Activated T-helper 17 cell treated with anti-CD3 and anti-CD28 coated beads, Interleukin-2, amount 50 U/mL, for 72 hours (primary cell): ENCODE measurements at regions not wholly inside any gene's neighbourhood (a gene's known extent, or its start where the extent isn't known, plus 50 kb on each side); places are given as distances from the start of the nearest gene placed in this dataset.

Experiments used
- ATAC-seq: fragments of 150-1000 bp; cut with Tn5 transposase; replicated peaks from 2 replicates; pipeline ENCODE4 v1.10.0; 2021; ENCODE audit warnings: mild to moderate bottlenecking, moderate library complexity
- H3K27ac Mint-ChIP-seq: one replicate; pipeline ENCODE4 v1.8.0; 2022; ENCODE audit warnings: mixed read lengths
- H3K27me3 Mint-ChIP-seq: one replicate; pipeline ENCODE4 v1.8.0; 2022; ENCODE audit warnings: mixed read lengths
- H3K36me3 Mint-ChIP-seq: one replicate; pipeline ENCODE4 v1.8.0; 2022; ENCODE audit warnings: low read depth, mild to moderate bottlenecking, mixed read lengths
- H3K4me1 Mint-ChIP-seq: one replicate; pipeline ENCODE4 v1.8.0; 2022; ENCODE audit warnings: mixed read lengths
- H3K4me3 Mint-ChIP-seq: one replicate; pipeline ENCODE4 v1.8.0; 2022; ENCODE audit warnings: mild to moderate bottlenecking, mixed read lengths
- H3K9me3 Mint-ChIP-seq: one replicate; pipeline ENCODE4 v1.8.0; 2022; ENCODE audit warnings: mixed read lengths

DNA sequence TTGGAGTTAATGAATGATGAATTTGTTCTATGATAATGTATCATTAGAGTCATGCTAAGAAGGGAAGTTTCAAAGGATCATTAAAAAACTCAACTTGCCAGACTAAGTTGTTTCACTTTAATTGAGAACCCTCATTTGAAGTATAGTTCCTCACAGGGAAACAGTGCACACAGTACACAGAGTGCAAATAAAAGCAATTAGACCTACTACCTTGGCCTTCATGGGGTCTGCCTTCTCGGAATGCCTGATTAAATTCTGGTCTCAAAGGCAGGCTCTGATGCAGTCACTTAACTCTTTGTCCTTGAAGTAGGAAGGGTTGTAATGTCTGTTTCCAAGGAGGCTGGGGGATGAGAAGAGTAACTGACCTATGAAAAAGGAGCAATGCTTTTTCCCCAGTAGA, 457.3 kb downstream of the TBC1D32 start:
- Mint-ChIP-seq H3K36me3 (no peaks in the 10 kb centered on the region), H3K4me3 (no peak overlapping the region), H3K27me3 (no peaks in the 10 kb centered on the region), H3K9me3 (no peaks in the 10 kb centered on the region), H3K4me1 (no peaks in the 10 kb centered on the region), H3K27ac (no peak overlapping the region)
- ATAC-seq, result no peak

DNA sequence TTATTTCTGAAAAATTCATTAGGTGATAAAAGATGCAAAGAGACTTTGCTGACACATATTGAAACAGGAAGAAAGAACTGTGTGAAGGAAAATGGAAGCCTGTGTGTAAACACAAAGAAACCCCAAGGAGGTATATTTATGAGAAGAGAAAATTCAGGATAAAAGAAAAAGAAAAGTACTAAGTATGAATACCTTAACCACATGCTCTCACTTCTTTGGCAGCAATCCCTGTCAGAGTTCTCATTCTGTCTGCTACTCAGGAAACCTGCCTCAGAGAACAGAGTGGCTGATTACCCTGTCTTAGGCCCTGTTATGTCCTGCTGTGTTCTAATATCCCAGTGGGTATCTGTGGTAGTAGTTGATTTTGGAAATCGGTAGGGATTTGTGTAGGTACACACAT, 457.9 kb downstream of the TBC1D32 start:
- H3K9me3 Mint-ChIP-seq, result no peaks in the 10 kb centered on the region
- H3K4me1 Mint-ChIP-seq, result no peaks in the 10 kb centered on the region
- H3K4me3 Mint-ChIP-seq, result no peak overlapping the region
- no peaks in the 10 kb centered on the region for H3K36me3 Mint-ChIP-seq
- ATAC-seq, result no peak
- no peak overlapping the region for H3K27ac Mint-ChIP-seq
- no peaks in the 10 kb centered on the region for H3K27me3 Mint-ChIP-seq

DNA sequence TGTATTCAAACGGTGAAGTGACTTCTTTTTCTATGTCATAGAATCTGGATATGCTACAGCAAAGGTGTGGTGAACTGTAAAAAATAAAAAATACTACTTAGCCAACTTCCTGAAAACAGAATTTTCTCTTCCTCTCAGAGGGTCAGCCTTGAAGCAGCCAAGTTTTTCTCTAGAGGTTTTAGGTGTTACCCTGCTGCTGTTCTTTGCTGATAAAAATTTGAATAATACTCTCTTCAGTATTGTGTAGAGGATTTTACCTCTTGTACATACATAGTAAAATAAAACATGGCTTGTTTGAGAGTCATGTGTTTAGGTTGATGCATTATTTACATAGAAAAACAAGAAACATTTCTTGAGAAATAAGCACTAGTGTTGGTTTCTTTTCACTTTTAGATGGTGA, 458.4 kb downstream of the TBC1D32 start:
- no peaks in the 10 kb centered on the region for H3K9me3 Mint-ChIP-seq
- H3K27ac Mint-ChIP-seq, result no peak overlapping the region

DNA sequence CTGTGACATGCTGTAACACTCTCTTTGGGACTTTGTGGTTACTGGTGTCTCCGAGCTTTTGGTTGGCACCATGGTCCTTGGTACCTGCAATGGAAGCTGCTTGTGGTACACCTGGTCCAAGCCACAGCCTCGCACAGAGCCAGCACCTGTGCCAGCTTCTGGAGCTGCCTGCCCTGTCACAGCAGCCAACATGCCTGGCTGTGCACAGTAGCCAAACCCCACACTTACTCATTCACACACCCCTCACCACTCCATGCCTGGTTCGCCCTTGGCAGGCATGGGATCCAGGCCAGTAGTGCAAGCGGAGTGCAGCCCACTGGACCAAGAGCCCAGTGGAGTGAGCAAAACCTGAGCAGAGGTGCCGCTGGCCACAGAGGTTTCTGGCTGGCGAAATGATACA, 459.9 kb downstream of the TBC1D32 start:
- Mint-ChIP-seq H3K27me3 (no peaks in the 10 kb centered on the region), H3K9me3 (no peaks in the 10 kb centered on the region), H3K4me1 (no peaks in the 10 kb centered on the region), H3K4me3 (no peak overlapping the region), H3K36me3 (no peaks in the 10 kb centered on the region), H3K27ac (no peak overlapping the region)
- no peak for ATAC-seq

More for the DNA sequence above, 458.4 kb downstream of the TBC1D32 start:
- no peaks in the 10 kb centered on the region for H3K27me3 Mint-ChIP-seq
- H3K4me1 Mint-ChIP-seq, result no peaks in the 10 kb centered on the region
- no peaks in the 10 kb centered on the region for H3K36me3 Mint-ChIP-seq
- no peak for ATAC-seq
- H3K4me3 Mint-ChIP-seq, result no peak overlapping the region

DNA sequence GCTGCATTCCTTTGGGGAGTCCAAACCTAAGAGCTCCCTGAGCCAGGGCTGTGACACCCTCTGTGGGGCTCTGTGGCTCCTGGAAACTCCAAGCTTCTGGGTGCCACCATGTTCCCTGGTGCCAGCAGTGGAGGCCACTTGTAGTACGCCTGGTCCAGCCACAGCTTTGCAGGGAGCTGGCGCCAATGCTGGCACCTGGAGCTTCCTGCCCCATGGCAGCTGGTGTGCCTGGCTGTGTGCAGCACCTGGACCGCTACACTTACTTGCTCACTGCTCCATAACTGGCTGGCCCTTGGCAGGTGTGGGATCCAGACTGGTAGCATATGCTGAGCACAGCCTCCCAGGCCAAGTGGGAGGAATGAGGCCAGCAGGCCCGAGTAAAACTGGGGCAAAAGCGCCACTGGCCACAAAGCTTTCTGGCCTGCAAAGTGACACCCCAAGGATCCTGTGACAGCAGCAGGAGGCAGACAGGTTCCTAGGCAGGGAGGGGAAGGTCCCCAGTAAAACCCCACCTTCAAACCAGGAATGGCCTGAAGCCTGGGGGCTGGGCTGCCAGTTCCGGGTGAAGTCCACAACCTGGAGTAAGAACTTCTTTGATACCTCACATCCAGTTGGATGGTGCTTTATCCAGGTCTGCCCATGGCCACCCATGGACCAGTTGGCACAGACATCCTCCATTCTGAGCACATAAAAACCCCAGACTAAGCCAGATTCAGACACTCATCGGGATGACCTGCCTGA, 461.0 kb downstream of the TBC1D32 start:
- no peak overlapping the region for H3K27ac Mint-ChIP-seq
- no peaks in the 10 kb centered on the region for H3K36me3 Mint-ChIP-seq
- H3K27me3 Mint-ChIP-seq, result no peaks in the 10 kb centered on the region
- H3K4me1 Mint-ChIP-seq, result no peaks in the 10 kb centered on the region
- no peak overlapping the region for H3K4me3 Mint-ChIP-seq
- no peaks in the 10 kb centered on the region for H3K9me3 Mint-ChIP-seq
- ATAC-seq, result no peak

DNA sequence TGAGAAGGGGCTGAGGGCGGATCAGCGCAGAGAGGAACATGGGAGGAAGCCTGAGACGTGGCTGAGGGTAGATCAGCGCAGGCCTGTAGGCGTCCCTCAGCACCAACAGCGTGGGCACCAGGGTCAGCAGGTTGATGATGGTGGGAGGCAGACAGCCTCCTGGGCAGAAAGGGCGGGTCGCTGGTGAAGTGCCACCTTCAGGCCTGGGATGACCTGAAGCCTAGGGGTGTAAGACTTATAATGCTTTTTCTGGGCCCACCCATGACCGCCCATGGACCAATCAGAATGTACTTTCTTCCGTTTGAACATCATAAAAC, 462.1 kb downstream of the TBC1D32 start:
- H3K9me3 Mint-ChIP-seq, result no peaks in the 10 kb centered on the region
- no peak overlapping the region for H3K27ac Mint-ChIP-seq
- H3K4me1 Mint-ChIP-seq, result no peaks in the 10 kb centered on the region
- ATAC-seq, result no peak
- no peaks in the 10 kb centered on the region for H3K27me3 Mint-ChIP-seq
- no peak overlapping the region for H3K4me3 Mint-ChIP-seq
- H3K36me3 Mint-ChIP-seq, result no peaks in the 10 kb centered on the region

DNA sequence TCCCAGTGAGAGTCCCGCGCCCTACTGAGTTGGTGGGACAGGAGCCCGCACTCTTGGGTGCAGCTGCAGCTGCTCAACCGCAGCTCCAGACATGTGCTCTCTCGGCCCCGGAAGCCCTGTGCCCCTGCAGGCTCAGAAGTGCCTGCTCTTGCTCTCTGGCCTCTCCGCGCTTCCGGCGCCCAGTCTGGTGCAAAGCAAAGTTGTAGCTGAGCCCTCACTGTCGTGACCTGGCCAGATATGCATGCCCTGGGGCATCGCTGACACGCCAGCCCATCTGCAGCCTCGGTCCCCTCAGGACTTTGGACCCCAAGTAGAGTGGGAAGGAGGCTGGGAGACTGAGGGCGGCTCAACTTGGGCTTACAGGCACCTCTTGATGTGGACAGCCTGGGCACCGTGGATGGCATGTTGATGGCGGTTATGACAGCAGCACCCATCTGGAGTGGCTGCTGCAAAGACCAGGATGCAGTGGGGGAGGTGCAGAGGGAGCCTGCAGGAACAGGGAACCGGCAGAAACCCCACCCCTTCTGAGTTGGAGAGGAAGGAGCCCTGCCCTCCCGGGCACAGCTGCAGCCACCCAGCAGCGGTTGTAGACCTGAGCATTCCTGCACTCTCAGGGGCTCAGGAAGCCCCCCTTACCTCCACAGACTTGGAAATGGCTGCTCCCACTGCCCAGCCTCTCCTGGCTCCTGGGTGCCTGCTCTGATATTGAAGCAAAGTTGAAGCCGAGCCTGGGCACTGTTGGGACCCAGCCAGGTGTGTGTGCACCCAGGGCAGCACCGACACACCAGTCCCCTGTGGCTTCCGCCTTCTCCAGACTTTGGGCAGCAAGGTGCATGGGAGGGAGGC, 462.6 kb downstream of the TBC1D32 start:
- H3K9me3 Mint-ChIP-seq, result no peaks in the 10 kb centered on the region
- no peak overlapping the region for H3K4me3 Mint-ChIP-seq
- ATAC-seq, result no peak
- no peaks in the 10 kb centered on the region for H3K4me1 Mint-ChIP-seq
- no peaks in the 10 kb centered on the region for H3K27me3 Mint-ChIP-seq
- H3K36me3 Mint-ChIP-seq, result no peaks in the 10 kb centered on the region
- H3K27ac Mint-ChIP-seq, result no peak overlapping the region

DNA sequence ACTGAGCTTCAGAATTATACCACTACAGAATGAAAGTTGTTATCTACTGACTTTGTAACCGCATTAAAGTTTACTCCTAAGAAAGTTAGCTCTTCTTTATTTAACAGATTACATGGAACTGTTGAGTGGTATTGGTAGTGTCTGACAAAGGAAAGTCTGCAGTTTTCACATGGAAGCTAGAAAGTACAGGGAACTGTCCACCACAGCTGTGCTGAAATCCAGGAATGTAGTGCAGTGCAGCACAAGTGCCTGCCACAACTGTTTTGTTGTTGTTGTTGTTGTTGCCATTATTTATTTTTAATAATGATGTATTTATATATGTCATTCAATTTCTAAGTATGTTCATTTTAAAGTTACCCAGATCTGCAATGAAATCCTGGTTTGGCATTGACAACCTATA, 464.9 kb downstream of the TBC1D32 start:
- Mint-ChIP-seq H3K27me3 (no peaks in the 10 kb centered on the region), H3K4me3 (no peak overlapping the region), H3K4me1 (no peaks in the 10 kb centered on the region), H3K9me3 (no peaks in the 10 kb centered on the region), H3K36me3 (no peaks in the 10 kb centered on the region), H3K27ac (no peak overlapping the region)
- ATAC-seq, result no peak

DNA sequence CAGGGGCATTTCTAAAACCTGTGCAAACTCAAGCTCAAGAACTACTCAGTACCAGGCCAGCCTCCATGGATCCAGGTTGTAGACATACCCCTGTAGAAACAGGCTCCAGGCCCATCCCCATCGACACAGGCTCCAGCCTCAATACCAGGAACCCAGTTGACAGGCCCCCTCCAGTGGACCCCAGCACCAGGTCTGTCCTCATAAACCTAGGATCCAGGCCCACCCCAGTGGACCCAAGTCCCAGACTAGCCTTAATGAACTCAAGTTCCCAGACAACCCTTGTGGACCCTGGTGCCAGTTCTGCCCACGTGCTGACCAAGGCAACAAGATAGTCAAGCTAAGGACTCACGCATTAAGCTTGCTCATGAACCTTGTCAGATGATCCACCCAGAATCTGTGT, 476.9 kb downstream of the TBC1D32 start:
- Mint-ChIP-seq H3K27me3 (no peaks in the 10 kb centered on the region), H3K4me1 (no peaks in the 10 kb centered on the region), H3K27ac (no peak overlapping the region), H3K4me3 (no peak overlapping the region), H3K36me3 (no peaks in the 10 kb centered on the region), H3K9me3 (peaks cover 18% of the 10 kb centered on the region)
- ATAC-seq, result no peak

DNA sequence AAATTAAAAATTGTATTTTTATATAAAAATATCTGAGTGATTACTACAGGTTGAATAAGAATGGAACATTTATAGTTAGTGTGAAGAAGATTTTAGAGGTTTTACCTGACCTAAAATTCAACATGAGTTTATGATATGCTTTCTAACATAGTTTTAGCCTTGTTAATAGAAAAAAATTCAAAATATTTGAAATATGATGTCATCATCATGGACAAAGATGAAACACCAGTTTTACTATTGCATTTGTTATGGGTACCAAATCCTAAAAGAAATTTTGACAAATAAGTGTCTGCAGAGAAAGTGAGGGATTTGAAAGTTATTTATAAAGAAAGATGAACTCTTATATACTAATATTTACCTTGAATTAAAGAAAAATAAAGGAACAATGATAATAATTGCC, 479.7 kb downstream of the TBC1D32 start:
- H3K27me3 Mint-ChIP-seq, result no peaks in the 10 kb centered on the region
- peaks cover 10% of the 10 kb centered on the region for H3K9me3 Mint-ChIP-seq
- no peaks in the 10 kb centered on the region for H3K4me1 Mint-ChIP-seq
- no peak overlapping the region for H3K27ac Mint-ChIP-seq
- H3K36me3 Mint-ChIP-seq, result no peaks in the 10 kb centered on the region
- no peak for ATAC-seq
- no peak overlapping the region for H3K4me3 Mint-ChIP-seq

DNA sequence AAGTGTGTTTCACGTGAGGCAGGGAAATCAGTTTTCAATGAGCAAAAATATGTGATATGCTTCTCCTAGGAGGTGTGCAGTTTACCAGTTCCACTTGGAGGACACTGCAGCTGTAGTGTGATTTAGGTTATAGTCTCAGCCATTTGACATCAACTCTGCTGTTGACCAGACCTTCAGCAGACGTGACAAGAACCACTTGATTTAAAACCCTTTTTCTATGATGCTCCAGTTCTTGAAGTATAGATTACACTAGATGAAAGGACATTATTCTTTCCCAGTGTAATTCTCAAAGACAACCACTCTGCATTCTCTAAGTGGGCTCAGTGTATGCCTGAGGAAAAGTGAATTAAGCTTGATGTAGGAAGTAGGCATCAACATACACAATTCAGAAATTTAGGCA, 480.8 kb downstream of the TBC1D32 start:
- no peak overlapping the region for H3K4me3 Mint-ChIP-seq
- no peaks in the 10 kb centered on the region for H3K4me1 Mint-ChIP-seq
- H3K27me3 Mint-ChIP-seq, result no peaks in the 10 kb centered on the region
- H3K36me3 Mint-ChIP-seq, result no peaks in the 10 kb centered on the region
- no peak overlapping the region for H3K27ac Mint-ChIP-seq
- peaks cover 9% of the 10 kb centered on the region for H3K9me3 Mint-ChIP-seq
- no peak for ATAC-seq

DNA sequence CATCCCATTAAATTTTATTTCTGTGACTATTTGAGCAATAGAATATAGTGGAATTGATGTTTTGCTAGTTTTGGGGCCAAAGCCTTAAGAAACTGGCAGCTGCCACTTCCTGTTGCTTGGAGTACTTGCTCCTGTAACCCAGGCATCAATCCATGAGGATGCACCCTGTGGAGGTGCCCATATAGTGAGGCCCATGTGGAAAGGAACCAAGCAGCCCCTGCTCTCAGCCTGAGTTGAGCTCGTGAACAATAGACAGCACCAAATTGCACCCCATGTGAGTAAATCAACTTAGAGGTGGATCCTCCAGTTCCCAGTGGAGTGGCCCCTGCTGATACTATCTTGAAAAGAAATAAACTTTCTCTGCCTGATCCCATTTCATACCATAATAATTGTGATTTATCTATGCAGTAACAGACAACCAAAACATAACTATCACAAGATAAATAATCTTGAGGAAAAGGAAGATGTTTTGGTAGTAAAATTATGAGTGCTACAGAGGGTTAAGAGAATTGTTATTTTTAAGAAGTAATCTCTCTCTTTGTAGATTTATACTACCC, 481.9 kb downstream of the TBC1D32 start:
- no peaks in the 10 kb centered on the region for H3K9me3 Mint-ChIP-seq
- no peaks in the 10 kb centered on the region for H3K36me3 Mint-ChIP-seq
- ATAC-seq, result no peak
- H3K27ac Mint-ChIP-seq, result no peak overlapping the region
- H3K27me3 Mint-ChIP-seq, result no peaks in the 10 kb centered on the region
- no peak overlapping the region for H3K4me3 Mint-ChIP-seq
- H3K4me1 Mint-ChIP-seq, result no peaks in the 10 kb centered on the region

DNA sequence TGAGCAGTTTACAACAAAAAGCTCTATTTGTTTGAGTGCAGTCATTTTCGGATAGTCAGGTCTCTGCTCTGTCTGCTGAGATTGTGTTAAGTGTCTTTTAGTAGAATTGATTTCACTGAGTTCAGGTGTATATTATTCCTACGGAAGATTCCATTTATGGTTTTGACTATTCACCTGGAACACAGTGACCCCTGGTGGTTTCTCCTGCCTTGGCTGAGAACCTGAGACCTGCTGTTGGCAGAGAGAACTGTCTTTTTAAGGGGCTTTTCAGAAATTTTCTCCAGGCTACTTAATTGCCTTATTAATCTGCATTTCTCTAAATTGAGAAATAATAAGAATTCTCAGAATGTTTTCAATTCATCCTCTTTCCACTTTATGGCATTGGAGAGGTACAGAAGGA, 508.0 kb downstream of the TBC1D32 start:
- H3K27ac Mint-ChIP-seq, result no peak overlapping the region
- ATAC-seq, result no peak
- H3K36me3 Mint-ChIP-seq, result no peaks in the 10 kb centered on the region
- no peaks in the 10 kb centered on the region for H3K9me3 Mint-ChIP-seq
- no peaks in the 10 kb centered on the region for H3K27me3 Mint-ChIP-seq
- no peak overlapping the region for H3K4me3 Mint-ChIP-seq
- H3K4me1 Mint-ChIP-seq, result no peaks in the 10 kb centered on the region

DNA sequence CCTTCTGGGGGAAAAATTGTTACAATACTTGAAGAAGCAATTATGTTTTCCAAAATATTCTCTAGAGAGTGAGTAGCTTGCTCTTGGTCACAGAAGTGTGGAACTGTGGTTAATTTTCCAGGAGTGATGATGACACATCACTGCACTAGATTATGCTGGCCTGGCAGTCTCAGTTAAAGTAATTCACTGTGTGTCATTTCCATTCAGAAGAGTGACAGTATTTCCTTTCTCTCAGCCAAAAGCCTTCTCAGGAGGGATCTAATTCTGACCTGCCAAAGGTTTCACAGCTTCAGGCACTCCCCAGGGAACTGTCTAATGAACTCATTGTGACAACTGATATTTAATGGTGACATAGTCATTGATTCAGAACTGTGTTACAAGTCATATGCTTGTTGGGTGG, 517.5 kb downstream of the TBC1D32 start:
- peaks cover 4% of the 10 kb centered on the region for H3K9me3 Mint-ChIP-seq
- no peaks in the 10 kb centered on the region for H3K36me3 Mint-ChIP-seq
- no peak overlapping the region for H3K4me3 Mint-ChIP-seq
- no peak for ATAC-seq
- no peaks in the 10 kb centered on the region for H3K4me1 Mint-ChIP-seq
- H3K27ac Mint-ChIP-seq, result no peak overlapping the region
- H3K27me3 Mint-ChIP-seq, result peaks cover 3% of the 10 kb centered on the region

DNA sequence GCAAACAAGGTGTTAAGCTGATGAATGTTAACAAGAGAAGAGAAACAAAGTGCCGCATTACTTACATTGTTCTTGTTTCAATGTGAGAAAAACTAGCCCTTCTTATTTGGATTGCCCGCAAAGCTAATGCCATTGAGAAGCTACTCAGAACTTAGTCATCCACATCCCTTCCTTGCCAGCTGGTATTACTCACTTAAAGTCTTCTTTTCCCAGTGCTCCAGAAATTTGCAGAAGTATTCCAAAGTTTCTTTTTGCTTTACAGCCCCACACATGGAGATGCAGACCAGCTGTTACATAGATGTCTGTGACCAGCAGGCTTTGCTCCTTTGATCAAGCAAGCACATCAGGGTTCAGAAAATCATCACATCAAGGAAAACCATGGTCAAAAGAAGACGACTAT, 529.0 kb downstream of the TBC1D32 start:
- no peaks in the 10 kb centered on the region for H3K9me3 Mint-ChIP-seq
- H3K4me1 Mint-ChIP-seq, result no peaks in the 10 kb centered on the region
- H3K36me3 Mint-ChIP-seq, result no peaks in the 10 kb centered on the region
- H3K27me3 Mint-ChIP-seq, result no peaks in the 10 kb centered on the region
- no peak overlapping the region for H3K27ac Mint-ChIP-seq
- H3K4me3 Mint-ChIP-seq, result no peak overlapping the region
- no peak for ATAC-seq
